HepG2 (cell line): ENCODE measurements at regions not wholly inside any gene's neighbourhood (a gene's known extent, or its start where the extent isn't known, plus 50 kb on each side); places are given as distances from the start of the nearest gene placed in this dataset.

Experiments used
- ATAC-seq: fragments of 200-7000 bp; cut with Tn5 transposase; 3 replicates; pipeline ENCODE4 v1.9.1; 2020; ENCODE audit warnings: mild to moderate bottlenecking, moderate library complexity
- BruUV-seq: library from RNA; stranded (reverse); fragments of 400-500 nt; replicated peaks from 2 replicates; lab custom pipeline; 2021; lab: Mats Ljungman, UMichigan
- CTCF ChIA-PET: fragments of 300-600 bp; formaldehyde crosslinking; extraction: SDS; loops from one replicate; lab custom pipeline; 2021; ENCODE audit warnings: low total read pairs, inconsistent platforms, low intra/inter-chr PET ratio; lab: Yijun Ruan, JAX
- POLR2A ChIA-PET: fragments of 350-600 bp; sonication (Branson Sonifier 250); formaldehyde crosslinking; loops from one replicate; lab custom pipeline; 2020; ENCODE audit warnings: antibody characterized with exemption, inconsistent platforms; lab: Yijun Ruan, JAX
- DNase-seq: peaks from one replicate; pipeline ENCODE4 v3.0.0-alpha.2; 2015; ENCODE audit warnings: low spot score
- FAIRE-seq: peaks from 3 replicates; lab custom pipeline; 2011; peaks lifted over from hg19 to GRCh38; lab: Jason Lieb, UNC
- H2AFZ ChIP-seq: one replicate; pipeline ENCODE4 v1.6.1; 2011; ENCODE audit warnings: low read length, inconsistent platforms
- H3K27ac ChIP-seq: fragments of 300-600 bp; 3 replicates; pipeline ENCODE4 v1.8.0; 2011; ENCODE audit warnings: mixed run types, mild to moderate bottlenecking, mixed read lengths, low read length, inconsistent platforms; ENCODE audit not compliant: insufficient read depth; ENCODE audit errors: extremely low read length
- H3K27me3 ChIP-seq, 2 experiments: fragments of 200-600 bp in 1 of 2; 2 replicates in 1 of 2; 3 replicates in 1 of 2; pipeline versions ENCODE4 v1.6.0 to v1.8.0; 2011; ENCODE audit warnings: low read length in 2 of 2, mild to moderate bottlenecking in 2 of 2, moderate library complexity in 2 of 2, inconsistent platforms in 1 of 2; ENCODE audit not compliant: insufficient read depth in 2 of 2, control insufficient read depth in 1 of 2
- H3K36me3 ChIP-seq, 2 experiments: fragments of 200-600 bp in 1 of 2; replicated peaks in 1 of 2; 2 replicates in 1 of 2; 3 replicates in 1 of 2; pipeline versions ENCODE4 v1.5.1 to v1.8.0; 2011; ENCODE audit warnings: low read length in 2 of 2, inconsistent platforms in 1 of 2; ENCODE audit not compliant: insufficient read depth in 2 of 2, control insufficient read depth in 1 of 2
- H3K4me1 ChIP-seq: 2 replicates; pipeline ENCODE4 v1.5.1; 2012; ENCODE audit warnings: low read length, inconsistent platforms; ENCODE audit not compliant: insufficient read depth
- H3K4me2 ChIP-seq: 2 replicates; pipeline ENCODE4 v1.6.0; 2011; ENCODE audit warnings: low read depth, low read length, inconsistent platforms
- H3K4me3 ChIP-seq, 3 experiments: fragments of 200-600 bp in 1 of 3; sonication (generic), shearing (Covaris generic) in 1 of 3; replicated peaks in 1 of 3; 2 replicates each; pipeline ENCODE4 v1.5.1; 2011 to 2016; ENCODE audit warnings: low read length in 3 of 3, inconsistent platforms in 2 of 3, low read depth in 2 of 3, mild to moderate bottlenecking in 2 of 3, control low read depth in 1 of 3, mixed read lengths in 1 of 3; ENCODE audit not compliant: insufficient read depth in 1 of 3
- H3K79me2 ChIP-seq: one replicate; pipeline ENCODE4 v1.6.1; 2011; ENCODE audit warnings: low read length, inconsistent platforms; ENCODE audit not compliant: insufficient read depth
- H3K9ac ChIP-seq: 2 replicates; pipeline ENCODE4 v1.6.0; 2011; ENCODE audit warnings: mild to moderate bottlenecking, low read depth, low read length, inconsistent platforms; ENCODE audit not compliant: insufficient read depth
- H3K9me3 ChIP-seq: 2 replicates; pipeline ENCODE4 v1.5.1; 2012; ENCODE audit warnings: mild to moderate bottlenecking, low read length
- H4K20me1 ChIP-seq: 2 replicates; pipeline ENCODE4 v1.6.0; 2011; ENCODE audit warnings: inconsistent platforms, mild to moderate bottlenecking, low read length, moderate library complexity; ENCODE audit not compliant: insufficient read depth
- PHB2 ChIP-seq: fragments of 450-650 bp; IDR thresholded peaks from 2 replicates; pipeline ENCODE4 v1.6.1; 2018; ENCODE audit not compliant: partially characterized antibody
- RFX3 ChIP-seq: IDR thresholded peaks from 2 replicates; pipeline ENCODE4 v1.6.1; 2016; ENCODE audit warnings: missing biosample characterization, missing genetic modification reagents
- SETDB1 ChIP-seq: sonication (generic); formaldehyde crosslinking; IDR thresholded peaks from 2 replicates; pipeline ENCODE4 v1.5.1; 2020; ENCODE audit warnings: missing genetic modification reagents, mild to moderate bottlenecking, borderline replicate concordance
- SP1 ChIP-seq, 2 experiments: fragments of 450-650 bp in 1 of 2; sonication (generic) in 1 of 2; formaldehyde crosslinking in 1 of 2; IDR thresholded peaks; 2 replicates each; pipeline versions ENCODE4 v1.4.0 to v1.6.1; 2016 to 2020; ENCODE audit warnings: missing genetic modification reagents in 1 of 2
- STAT5B ChIP-seq: sonication (generic); formaldehyde crosslinking; IDR thresholded peaks from 2 replicates; pipeline ENCODE4 v1.4.0; 2020; ENCODE audit warnings: missing genetic modification reagents
- TMF1 ChIP-seq: sonication (generic); formaldehyde crosslinking; IDR thresholded peaks from 2 replicates; pipeline ENCODE4 v1.8.1; 2022; ENCODE audit warnings: low read depth, missing genetic modification reagents
- ZMAT3 ChIP-seq: sonication (generic); formaldehyde crosslinking; conservative IDR thresholded peaks from 2 replicates; pipeline ENCODE4 v1.7.0; 2021; ENCODE audit warnings: missing genetic modification reagents
- ZNF138 ChIP-seq: sonication (generic); formaldehyde crosslinking; IDR thresholded peaks from 2 replicates; pipeline ENCODE4 v1.5.0; 2020; ENCODE audit warnings: mild to moderate bottlenecking, low read depth, missing genetic modification reagents
- whole genome bisulfite sequencing: methylation state at CpG from one replicate; pipeline ENCODE4 v1.1.6; 2017; ENCODE audit warnings: low lambda C conversion rate; 5-methylcytosine and 5-hydroxymethylcytosine counted together
- in situ Hi-C: cut with HindIII; loops from 2 replicates; pipeline ENCODE4 v1.10.0; 2017; ENCODE audit warnings: low pct_unique_long_range_greater_than_20kb; ENCODE audit not compliant: extremely low pct_ligation_motif_present
- intact Hi-C: fragments of 100-400 bp; cut with micrococcal nuclease; formaldehyde crosslinking; loops from one replicate; pipeline ENCODE4 v1.10.0; 2022; ENCODE audit not compliant: unreplicated experiment
- TF ChIP-seq, protein P1 (sequence below): IDR thresholded peaks from 2 replicates; pipeline ENCODE4 v1.6.1; 2012; ENCODE audit warnings: low read depth, low read length, improper control_type of control experiment
- TF ChIP-seq, protein P2 (sequence below): sonication (generic); formaldehyde crosslinking; IDR thresholded peaks from 2 replicates; pipeline ENCODE4 v1.4.0; 2020; ENCODE audit warnings: missing genetic modification reagents; ENCODE audit errors: not compliant biosample characterization

DNA sequence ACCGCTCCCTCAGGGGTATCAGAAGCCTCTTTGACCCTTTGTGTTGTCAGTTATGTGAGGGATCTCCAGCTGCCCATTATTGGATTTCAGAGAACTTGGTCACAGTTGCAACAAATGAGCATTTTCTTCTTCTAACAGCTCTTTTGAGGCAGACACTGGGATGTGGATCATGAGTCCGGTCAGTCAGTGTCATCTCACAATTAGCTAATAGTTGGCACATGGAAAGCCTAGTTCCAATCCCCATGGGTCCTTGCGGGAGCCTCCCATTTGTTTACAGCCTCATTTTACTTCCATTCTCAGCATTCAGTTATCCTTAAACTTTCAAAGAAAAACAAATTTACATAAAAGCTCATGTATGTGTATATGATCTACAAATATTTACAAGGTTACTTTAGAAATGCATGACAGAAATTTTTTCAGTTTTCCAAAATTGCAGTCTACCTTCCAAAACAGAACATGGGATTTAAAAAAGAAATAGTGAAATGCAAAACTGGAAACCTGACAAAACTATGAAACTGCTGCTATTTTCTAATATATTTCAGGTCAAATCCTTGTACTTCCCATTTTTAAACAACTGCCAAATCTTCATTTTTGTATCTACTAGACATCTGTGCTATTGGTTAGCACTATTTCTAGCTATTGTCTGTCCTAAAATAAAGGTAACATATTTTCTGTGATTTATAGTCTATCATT lies 547.1 kb upstream of the ZEB2 start (continued):
- TF ChIP-seq, protein P1, sequence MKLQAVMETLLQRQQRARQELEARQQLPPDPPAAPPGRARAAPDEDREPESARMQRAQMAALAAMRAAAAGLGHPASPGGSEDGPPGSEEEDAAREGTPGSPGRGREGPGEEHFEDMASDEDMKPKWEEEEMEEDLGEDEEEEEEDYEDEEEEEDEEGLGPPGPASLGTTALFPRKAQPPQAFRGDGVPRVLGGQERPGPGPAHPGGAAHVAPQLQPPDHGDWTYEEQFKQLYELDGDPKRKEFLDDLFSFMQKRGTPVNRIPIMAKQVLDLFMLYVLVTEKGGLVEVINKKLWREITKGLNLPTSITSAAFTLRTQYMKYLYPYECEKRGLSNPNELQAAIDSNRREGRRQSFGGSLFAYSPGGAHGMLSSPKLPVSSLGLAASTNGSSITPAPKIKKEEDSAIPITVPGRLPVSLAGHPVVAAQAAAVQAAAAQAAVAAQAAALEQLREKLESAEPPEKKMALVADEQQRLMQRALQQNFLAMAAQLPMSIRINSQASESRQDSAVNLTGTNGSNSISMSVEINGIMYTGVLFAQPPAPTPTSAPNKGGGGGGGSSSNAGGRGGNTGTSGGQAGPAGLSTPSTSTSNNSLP: no peak

DNA sequence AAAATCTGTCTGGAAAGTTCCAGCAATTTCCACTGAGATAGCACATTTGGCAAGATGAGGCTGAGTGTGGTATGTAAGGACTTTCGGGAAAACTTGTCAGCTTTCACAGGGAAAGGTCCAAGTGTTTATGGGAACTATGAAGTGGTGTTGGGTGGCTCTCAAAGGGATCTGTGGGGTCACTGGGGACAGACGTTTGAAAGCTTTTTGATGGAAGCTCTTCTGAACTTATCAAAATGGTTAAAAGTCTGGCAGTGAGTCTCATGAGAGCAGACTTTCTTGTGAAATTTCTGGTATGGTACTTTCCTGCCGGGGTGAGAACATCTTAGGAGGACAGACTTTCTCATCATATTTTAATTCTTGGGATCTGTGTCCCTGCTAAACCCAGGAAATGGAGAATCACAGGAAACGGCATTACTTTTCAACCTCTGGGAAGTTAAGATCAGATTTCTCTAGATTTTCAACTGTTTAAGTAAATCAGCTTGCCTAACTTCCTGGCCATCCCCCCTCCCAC lies 546.3 kb upstream of the ZEB2 start:
- Histone ChIP-seq H3K36me3 (no peaks in the 10 kb centered on the region), H3K4me3 (no peak overlapping the region), H3K27me3 (no peaks in the 10 kb centered on the region), H3K9me3 (peaks cover 54% of the 10 kb centered on the region), H2AFZ (no peak overlapping the region), H3K9ac (no peak overlapping the region), H3K4me1 (no peaks in the 10 kb centered on the region), H4K20me1 (no peaks in the 10 kb centered on the region), H3K27ac (no peak overlapping the region), H3K79me2 (no peaks in the 10 kb centered on the region), H3K4me2 (no peak overlapping the region)
- in situ Hi-C loops: no loop called here
- ChIA-PET CTCF (no interaction called here), POLR2A (no interaction called here)
- no peak for ATAC-seq
- intact Hi-C loops: no loop called here
- TF ChIP-seq SP1 (IDR thresholded peaks at IDR 0.05) (no peak), SP1 (CRISPR knock-in tag; IDR thresholded peaks at IDR 0.05) (no peak), ZNF138 (CRISPR knock-in tag) (no peak), RFX3 (no peak), PHB2 (no peak), TMF1 (no peak), SETDB1 (CRISPR knock-in tag) (no peak), ZMAT3 (CRISPR knock-in tag) (no peak), STAT5B (CRISPR knock-in tag) (no peak)
- TF ChIP-seq, protein P2, sequence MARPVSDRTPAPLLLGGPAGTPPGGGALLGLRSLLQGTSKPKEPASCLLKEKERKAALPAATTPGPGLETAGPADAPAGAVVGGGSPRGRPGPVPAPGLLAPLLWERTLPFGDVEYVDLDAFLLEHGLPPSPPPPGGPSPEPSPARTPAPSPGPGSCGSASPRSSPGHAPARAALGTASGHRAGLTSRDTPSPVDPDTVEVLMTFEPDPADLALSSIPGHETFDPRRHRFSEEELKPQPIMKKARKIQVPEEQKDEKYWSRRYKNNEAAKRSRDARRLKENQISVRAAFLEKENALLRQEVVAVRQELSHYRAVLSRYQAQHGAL (CRISPR knock-in tag): no peak
- FAIRE-seq: no peak
- WGBS: 5% methylated on average over 4 of the region's 4 CpGs
- no TSS peak for BruUV-seq
- DNase-seq: no peak
